ENCODE measurements at regions not wholly inside any gene's neighbourhood (a gene's known extent, or its start where the extent isn't known, plus 50 kb on each side); places are given as distances from the start of the nearest gene placed in this dataset.

DNA sequence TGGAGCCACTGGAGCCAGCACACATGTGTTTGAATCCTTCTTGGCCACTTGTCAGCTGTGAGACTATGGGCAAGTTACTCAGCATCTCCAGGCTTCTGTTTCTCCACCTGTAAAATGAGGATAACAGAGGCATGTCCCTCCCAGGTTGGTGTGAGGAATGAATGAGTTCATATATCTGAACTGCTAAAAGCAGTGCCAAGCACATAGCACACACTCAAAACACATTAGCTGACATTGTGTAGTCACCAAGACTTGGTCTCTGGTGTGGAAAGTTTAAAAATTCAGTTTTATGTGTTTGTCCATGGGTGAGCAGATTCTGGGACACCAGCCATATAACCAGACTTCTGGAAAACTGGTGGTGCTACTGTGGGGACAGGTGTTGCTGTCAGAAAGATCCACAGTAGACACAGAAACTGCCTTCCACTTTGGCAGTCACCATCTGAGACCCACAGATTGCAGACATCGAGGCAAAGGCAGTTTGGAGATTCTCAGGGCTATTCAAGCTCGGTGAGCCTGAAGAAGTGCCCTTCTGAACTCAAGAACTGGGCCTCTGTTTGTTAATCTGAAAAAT lies 115.8 kb downstream of the MRPL14 start:
- TF ChIP-seq CEBPB (tag; IDR thresholded peaks at IDR 0.05) (no peak), POLR2A (conservative IDR thresholded peaks at IDR 0.05) (no peak), TEAD4 (IDR thresholded peaks at IDR 0.05; ENCODE audit: low read length) (no peak), TEAD4 (CRISPR knock-in tag; IDR thresholded peaks at IDR 0.05; ENCODE audit: borderline replicate concordance) (no peak), MTA2 (IDR thresholded peaks at IDR 0.05; ENCODE audit: low read depth) (no peak), KLF6 (CRISPR knock-in tag; IDR thresholded peaks at IDR 0.05; ENCODE audit: borderline replicate concordance) (no peak), CBX2 (IDR thresholded peaks at IDR 0.05; ENCODE audit: insufficient read depth, low read length, poor library complexity, severe bottlenecking) (no peak)
- TF ChIP-seq, protein P1, sequence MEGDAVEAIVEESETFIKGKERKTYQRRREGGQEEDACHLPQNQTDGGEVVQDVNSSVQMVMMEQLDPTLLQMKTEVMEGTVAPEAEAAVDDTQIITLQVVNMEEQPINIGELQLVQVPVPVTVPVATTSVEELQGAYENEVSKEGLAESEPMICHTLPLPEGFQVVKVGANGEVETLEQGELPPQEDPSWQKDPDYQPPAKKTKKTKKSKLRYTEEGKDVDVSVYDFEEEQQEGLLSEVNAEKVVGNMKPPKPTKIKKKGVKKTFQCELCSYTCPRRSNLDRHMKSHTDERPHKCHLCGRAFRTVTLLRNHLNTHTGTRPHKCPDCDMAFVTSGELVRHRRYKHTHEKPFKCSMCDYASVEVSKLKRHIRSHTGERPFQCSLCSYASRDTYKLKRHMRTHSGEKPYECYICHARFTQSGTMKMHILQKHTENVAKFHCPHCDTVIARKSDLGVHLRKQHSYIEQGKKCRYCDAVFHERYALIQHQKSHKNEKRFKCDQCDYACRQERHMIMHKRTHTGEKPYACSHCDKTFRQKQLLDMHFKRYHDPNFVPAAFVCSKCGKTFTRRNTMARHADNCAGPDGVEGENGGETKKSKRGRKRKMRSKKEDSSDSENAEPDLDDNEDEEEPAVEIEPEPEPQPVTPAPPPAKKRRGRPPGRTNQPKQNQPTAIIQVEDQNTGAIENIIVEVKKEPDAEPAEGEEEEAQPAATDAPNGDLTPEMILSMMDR (IDR thresholded peaks at IDR 0.05 in 2 of 3, conservative IDR thresholded peaks at IDR 0.05 in 1 of 3; ENCODE audit: insufficient read depth in 2 of 3, low read depth in 1 of 3, low read length in 3 of 3): no peak
- TF ChIP-seq, protein P2, sequence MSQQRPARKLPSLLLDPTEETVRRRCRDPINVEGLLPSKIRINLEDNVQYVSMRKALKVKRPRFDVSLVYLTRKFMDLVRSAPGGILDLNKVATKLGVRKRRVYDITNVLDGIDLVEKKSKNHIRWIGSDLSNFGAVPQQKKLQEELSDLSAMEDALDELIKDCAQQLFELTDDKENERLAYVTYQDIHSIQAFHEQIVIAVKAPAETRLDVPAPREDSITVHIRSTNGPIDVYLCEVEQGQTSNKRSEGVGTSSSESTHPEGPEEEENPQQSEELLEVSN (IDR thresholded peaks at IDR 0.05; ENCODE audit: borderline replicate concordance in 1 of 2, extremely low read depth in 1 of 2, insufficient read depth in 1 of 2, insufficient read length in 1 of 2, low read depth in 1 of 2, low read length in 1 of 2, poor library complexity in 1 of 2, severe bottlenecking in 1 of 2): no peak

All from K562 (cell line).